Neural crest cell (in vitro differentiated cells): ENCODE measurements at regions not wholly inside any gene's neighbourhood (a gene's known extent, or its start where the extent isn't known, plus 50 kb on each side); places are given as distances from the start of the nearest gene placed in this dataset.
A peak's percentile ranks its signal among the peaks of the same experiment; 100 is the strongest.

Source experiments
- DNase-seq: peaks from one replicate; pipeline ENCODE4 v3.0.0; 2021; ENCODE audit warnings: low read depth, mixed read lengths, low spot score
- H3K27ac Mint-ChIP-seq: one replicate; pipeline ENCODE4 v1.8.0; 2021; ENCODE audit warnings: mild to moderate bottlenecking, mixed read lengths; ENCODE audit not compliant: unreplicated experiment
- H3K27me3 Mint-ChIP-seq: 2 replicates; pipeline ENCODE4 v1.8.0; 2021; ENCODE audit warnings: low read depth, mild to moderate bottlenecking, mixed read lengths
- H3K36me3 Mint-ChIP-seq: 2 replicates; pipeline ENCODE4 v1.8.0; 2021; ENCODE audit warnings: low read depth, mild to moderate bottlenecking, mixed read lengths
- H3K4me1 Mint-ChIP-seq: 2 replicates; pipeline ENCODE4 v1.8.0; 2021; ENCODE audit warnings: mixed read lengths
- H3K4me3 Mint-ChIP-seq: one replicate; pipeline ENCODE4 v1.8.0; 2021; ENCODE audit warnings: mild to moderate bottlenecking, mixed read lengths
- H3K9me3 Mint-ChIP-seq: 2 replicates; pipeline ENCODE4 v1.8.0; 2021; ENCODE audit warnings: mixed read lengths
- TF ChIP-seq, protein P1 (sequence below): fragments of 200-600 bp; sonication (generic); conservative IDR thresholded peaks from 2 replicates; pipeline ENCODE4 v1.5.0; 2021; ENCODE audit warnings: antibody characterized with exemption, mild to moderate bottlenecking

DNA sequence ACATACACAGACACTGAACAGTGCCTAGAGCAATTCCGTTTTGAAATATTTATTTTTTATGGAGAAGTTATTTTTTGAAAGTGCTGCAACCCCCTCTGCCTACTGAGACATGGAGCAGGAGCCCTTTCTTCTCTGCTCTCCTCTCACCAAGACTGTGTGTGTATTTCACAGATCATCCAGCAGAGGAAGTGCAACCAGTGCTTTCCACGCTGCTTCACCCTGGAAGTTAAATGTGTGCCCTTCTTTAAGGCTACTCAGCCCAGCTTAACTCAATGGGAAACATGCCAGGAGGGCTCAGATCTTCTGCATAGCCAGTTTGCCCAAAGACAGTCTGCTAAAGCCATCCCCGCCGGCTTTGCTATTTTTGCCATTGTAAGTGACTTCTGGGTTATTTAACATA lies 606.3 kb downstream of the TLE1 start:
- Mint-ChIP-seq H3K27ac (no peak overlapping the region), H3K27me3 (no peaks in the 10 kb centered on the region), H3K9me3 (peaks cover 3% of the 10 kb centered on the region), H3K4me3 (no peak overlapping the region), H3K4me1 (peaks cover 13% of the 10 kb centered on the region), H3K36me3 (no peaks in the 10 kb centered on the region)
- DNase-seq, result no peak
- TF ChIP-seq, protein P1, sequence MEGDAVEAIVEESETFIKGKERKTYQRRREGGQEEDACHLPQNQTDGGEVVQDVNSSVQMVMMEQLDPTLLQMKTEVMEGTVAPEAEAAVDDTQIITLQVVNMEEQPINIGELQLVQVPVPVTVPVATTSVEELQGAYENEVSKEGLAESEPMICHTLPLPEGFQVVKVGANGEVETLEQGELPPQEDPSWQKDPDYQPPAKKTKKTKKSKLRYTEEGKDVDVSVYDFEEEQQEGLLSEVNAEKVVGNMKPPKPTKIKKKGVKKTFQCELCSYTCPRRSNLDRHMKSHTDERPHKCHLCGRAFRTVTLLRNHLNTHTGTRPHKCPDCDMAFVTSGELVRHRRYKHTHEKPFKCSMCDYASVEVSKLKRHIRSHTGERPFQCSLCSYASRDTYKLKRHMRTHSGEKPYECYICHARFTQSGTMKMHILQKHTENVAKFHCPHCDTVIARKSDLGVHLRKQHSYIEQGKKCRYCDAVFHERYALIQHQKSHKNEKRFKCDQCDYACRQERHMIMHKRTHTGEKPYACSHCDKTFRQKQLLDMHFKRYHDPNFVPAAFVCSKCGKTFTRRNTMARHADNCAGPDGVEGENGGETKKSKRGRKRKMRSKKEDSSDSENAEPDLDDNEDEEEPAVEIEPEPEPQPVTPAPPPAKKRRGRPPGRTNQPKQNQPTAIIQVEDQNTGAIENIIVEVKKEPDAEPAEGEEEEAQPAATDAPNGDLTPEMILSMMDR, result peak; percentile 46

DNA sequence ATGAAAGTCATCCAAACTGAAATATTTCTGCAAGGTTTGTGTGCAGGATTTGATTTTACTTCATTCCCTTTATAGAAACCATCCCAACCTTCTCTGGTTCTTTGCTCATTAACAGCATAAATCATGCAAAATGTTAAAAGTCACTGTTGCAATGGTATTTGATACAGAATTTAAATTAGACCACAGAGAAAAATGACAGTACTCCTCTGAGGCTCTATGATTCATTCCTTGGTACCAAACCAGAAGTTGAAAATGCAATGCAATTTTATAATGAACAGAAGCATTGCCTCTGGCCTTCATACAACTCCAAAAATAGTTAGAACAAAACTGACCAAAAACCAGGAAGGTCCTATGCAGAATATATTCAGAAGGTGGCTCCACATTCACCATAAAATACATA lies 607.1 kb downstream of the TLE1 start:
- Mint-ChIP-seq H3K4me3 (no peak overlapping the region), H3K36me3 (no peaks in the 10 kb centered on the region), H3K4me1 (peaks cover 13% of the 10 kb centered on the region), H3K9me3 (peaks cover 3% of the 10 kb centered on the region), H3K27ac (no peak overlapping the region), H3K27me3 (no peaks in the 10 kb centered on the region)
- no peak for DNase-seq
- TF ChIP-seq, protein P1, result no peak

DNA sequence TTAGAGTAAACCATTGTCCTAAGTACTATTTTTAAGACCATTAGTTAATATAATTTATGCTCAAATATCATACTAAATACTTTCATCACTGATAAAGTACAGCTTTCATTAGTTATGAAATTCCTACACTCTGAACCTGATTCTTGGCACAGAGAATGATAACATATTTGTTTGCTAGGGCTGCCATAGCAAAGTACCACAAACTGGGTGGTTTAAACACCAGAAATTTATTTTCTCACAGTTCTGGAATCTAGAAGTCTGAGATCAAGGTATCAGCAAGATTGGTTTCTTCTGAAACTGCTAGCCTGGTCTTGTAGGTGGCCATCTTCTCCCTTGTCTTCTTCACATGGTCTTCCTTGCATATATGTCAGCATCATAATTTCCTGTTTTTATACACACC lies 608.4 kb downstream of the TLE1 start:
- Mint-ChIP-seq H3K4me3 (no peak overlapping the region), H3K27me3 (no peaks in the 10 kb centered on the region), H3K36me3 (no peaks in the 10 kb centered on the region), H3K9me3 (peaks cover 3% of the 10 kb centered on the region), H3K27ac (no peak overlapping the region), H3K4me1 (peaks cover 6% of the 10 kb centered on the region)
- TF ChIP-seq, protein P1, result no peak
- no peak for DNase-seq

DNA sequence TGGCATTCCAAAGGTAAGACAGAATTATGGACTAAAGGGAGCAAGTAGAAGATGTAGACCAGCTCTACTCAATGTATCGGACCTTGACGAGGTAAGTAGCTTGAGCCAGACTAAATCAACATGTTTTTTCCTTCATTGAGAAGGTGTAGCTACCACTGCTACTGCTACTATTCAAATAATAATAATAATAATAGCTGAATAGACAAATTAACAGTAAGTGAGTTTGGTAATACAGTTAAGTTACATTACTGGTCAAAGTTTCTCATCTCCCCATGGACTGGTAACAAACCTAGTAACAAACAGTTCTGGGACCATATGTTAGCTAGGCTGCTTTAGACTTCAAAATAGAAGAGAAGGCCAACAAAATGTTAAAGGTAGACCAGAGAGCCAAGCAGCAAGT lies 609.2 kb downstream of the TLE1 start:
- TF ChIP-seq, protein P1, result no peak
- no peaks in the 10 kb centered on the region for H3K36me3 Mint-ChIP-seq
- H3K4me1 Mint-ChIP-seq, result peaks cover 6% of the 10 kb centered on the region
- H3K27me3 Mint-ChIP-seq, result no peaks in the 10 kb centered on the region
- H3K27ac Mint-ChIP-seq, result no peak overlapping the region
- peaks cover 3% of the 10 kb centered on the region for H3K9me3 Mint-ChIP-seq
- no peak overlapping the region for H3K4me3 Mint-ChIP-seq
- DNase-seq, result no peak

DNA sequence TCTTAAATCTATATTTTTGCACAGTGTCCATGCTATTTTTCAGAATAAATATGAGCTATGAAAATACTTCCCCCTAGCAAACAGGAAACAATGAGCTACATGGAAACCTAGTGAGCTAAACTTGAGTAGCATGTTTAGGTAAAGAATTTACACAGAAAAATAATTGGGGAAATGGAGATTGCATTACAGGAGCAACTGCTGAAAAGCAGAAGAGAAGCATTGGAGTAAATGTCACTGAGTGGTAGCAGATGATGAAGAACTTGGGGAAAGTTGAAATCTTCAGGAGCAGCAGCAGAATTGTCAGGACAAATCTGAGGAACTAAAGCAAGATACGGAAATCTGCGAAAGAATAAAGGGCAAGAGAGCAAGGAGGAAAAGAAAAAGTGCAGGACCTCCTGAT lies 610.3 kb downstream of the TLE1 start:
- no peak for DNase-seq
- Mint-ChIP-seq H3K9me3 (peaks cover 3% of the 10 kb centered on the region), H3K36me3 (no peaks in the 10 kb centered on the region), H3K4me1 (peaks cover 6% of the 10 kb centered on the region), H3K27ac (no peak overlapping the region), H3K4me3 (no peak overlapping the region), H3K27me3 (no peaks in the 10 kb centered on the region)
- TF ChIP-seq, protein P1, result no peak

DNA sequence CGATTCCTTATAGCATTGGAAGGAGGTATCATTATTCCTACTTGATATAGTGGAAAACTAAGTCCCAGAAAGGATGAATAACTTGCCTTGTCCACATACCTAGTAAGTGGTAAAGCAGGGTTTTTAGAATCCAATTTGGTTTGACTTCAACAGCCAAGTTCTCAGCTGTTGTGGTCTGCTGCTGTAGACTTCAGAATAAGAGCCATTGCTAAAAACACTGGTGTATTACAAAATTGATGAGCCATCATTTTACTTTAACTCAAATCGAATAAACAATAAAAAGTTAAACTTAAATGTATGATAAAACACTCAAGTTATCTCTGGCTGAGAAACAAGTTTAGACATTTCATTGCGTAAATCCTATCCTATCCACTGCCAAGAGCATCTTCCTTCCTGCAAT lies 610.8 kb downstream of the TLE1 start:
- peaks cover 3% of the 10 kb centered on the region for H3K9me3 Mint-ChIP-seq
- TF ChIP-seq, protein P1, result no peak
- no peak for DNase-seq
- H3K27me3 Mint-ChIP-seq, result no peaks in the 10 kb centered on the region
- H3K36me3 Mint-ChIP-seq, result no peaks in the 10 kb centered on the region
- no peak overlapping the region for H3K27ac Mint-ChIP-seq
- peaks cover 6% of the 10 kb centered on the region for H3K4me1 Mint-ChIP-seq
- no peak overlapping the region for H3K4me3 Mint-ChIP-seq
